ENCODE measurements at regions not wholly inside any gene's neighbourhood (a gene's known extent, or its start where the extent isn't known, plus 50 kb on each side); places are given as distances from the start of the nearest gene placed in this dataset.

DNA sequence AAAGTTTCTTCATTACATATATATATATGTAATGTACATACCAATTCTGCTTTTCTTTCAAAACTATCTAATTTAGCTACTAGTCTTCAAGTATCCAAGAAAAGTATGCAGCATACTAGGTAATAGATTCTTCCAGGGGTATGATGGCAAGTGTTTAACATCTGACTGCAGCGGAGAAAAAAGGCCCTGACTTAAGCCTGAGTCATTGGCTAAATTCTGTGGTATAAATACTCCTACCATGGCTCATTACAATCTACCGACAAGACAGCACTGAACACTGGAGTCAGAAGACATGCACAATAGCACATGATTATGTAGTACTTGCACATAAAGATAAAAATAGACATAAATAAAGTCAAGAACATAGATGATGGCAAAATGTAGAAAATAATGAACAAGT is 439.9 kb downstream of the BRINP1 start:
- H3K27ac Mint-ChIP-seq: no peak overlapping the region
- no peaks in the 10 kb centered on the region for H3K4me1 Mint-ChIP-seq (ENCODE audit: low read depth)
- no peaks in the 10 kb centered on the region for H3K36me3 Mint-ChIP-seq (ENCODE audit: low read depth)
- no peak overlapping the region for H3K4me3 Mint-ChIP-seq
- no peak for DNase-seq
- H3K9me3 Mint-ChIP-seq: peaks cover 1% of the 10 kb centered on the region
- no peaks in the 10 kb centered on the region for H3K27me3 Mint-ChIP-seq (ENCODE audit: low read depth)
- CTCF ChIA-PET: no interaction called here
- intact Hi-C loops (cut with micrococcal nuclease): no loop called here

DNA sequence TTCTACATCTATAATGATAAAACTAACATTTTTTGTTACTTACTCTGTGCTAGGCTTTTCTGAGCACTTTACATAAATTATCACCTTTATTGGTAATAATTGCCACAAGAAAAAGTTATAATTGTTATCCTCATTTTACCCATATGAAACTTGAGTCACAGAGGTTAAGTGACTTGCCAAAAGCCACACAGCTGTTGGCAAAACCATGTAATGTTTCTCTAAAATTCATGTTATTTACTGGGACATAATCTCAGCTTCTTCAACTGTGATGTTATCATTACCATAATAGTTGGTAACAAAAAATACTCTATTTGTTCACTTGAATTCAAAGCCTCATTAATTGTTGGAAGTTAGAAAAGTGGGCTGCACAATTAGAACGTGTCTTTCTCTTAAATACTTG is 437.3 kb downstream of the BRINP1 start:
- Mint-ChIP-seq H3K9me3 (peaks cover 1% of the 10 kb centered on the region), H3K27me3 (ENCODE audit: low read depth) (no peaks in the 10 kb centered on the region), H3K36me3 (ENCODE audit: low read depth) (no peaks in the 10 kb centered on the region), H3K4me1 (ENCODE audit: low read depth) (no peaks in the 10 kb centered on the region), H3K4me3 (no peak overlapping the region), H3K27ac (no peak overlapping the region)
- DNase-seq: no peak
- CTCF ChIA-PET: no interaction called here
- intact Hi-C loops (cut with micrococcal nuclease): no loop called here

DNA sequence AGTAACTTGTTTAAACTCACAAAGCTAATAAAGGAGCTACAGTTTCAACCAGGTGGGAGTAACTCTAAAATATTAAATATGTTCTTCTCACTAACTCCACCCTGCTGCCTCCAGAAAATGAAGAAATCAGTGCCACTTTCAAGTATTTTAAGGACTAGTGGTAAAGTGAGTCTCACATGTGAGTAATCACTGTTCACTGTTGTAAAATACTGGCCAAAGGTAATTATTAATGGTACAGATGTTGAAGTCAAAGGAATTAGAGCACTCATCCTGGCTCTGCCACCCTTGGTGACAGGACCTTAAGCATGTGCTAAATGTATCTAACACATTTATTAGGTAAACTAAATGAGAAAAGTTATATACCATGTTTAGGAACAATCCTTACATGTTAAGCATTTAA is 430.7 kb downstream of the BRINP1 start:
- no peaks in the 10 kb centered on the region for H3K4me1 Mint-ChIP-seq (ENCODE audit: low read depth)

DNA sequence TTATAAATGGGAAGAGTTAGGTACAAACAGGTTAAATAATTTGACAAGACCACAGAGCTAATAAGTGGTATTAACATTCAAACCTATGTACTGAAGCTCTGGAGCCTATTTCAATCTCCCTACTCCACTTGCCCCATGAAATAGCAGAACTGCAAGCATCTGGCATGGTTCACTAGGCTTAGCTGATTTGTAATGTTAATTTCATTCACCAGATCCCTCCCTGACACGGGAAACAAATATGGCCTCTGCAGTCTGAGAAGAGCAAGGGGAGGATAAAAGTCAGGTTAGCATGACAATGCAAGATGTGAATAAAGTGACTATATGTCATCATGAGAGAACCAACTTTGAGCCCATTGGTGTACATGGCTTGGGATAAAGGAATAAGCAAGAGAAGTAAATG is 428.8 kb downstream of the BRINP1 start:
- peaks cover 4% of the 10 kb centered on the region for H3K9me3 Mint-ChIP-seq
- CTCF ChIA-PET: no interaction called here
- H3K4me1 Mint-ChIP-seq (ENCODE audit: low read depth): no peaks in the 10 kb centered on the region
- H3K27me3 Mint-ChIP-seq (ENCODE audit: low read depth): no peaks in the 10 kb centered on the region
- no peaks in the 10 kb centered on the region for H3K36me3 Mint-ChIP-seq (ENCODE audit: low read depth)
- no peak overlapping the region for H3K27ac Mint-ChIP-seq
- no peak overlapping the region for H3K4me3 Mint-ChIP-seq
- no peak for DNase-seq
- intact Hi-C loops (cut with micrococcal nuclease): no loop called here

More for the DNA sequence above, 430.7 kb downstream of the BRINP1 start:
- CTCF ChIA-PET: no interaction called here
- H3K9me3 Mint-ChIP-seq: peaks cover 4% of the 10 kb centered on the region
- no peak overlapping the region for H3K27ac Mint-ChIP-seq
- intact Hi-C loops (cut with micrococcal nuclease): no loop called here
- no peak for DNase-seq
- H3K36me3 Mint-ChIP-seq (ENCODE audit: low read depth): no peaks in the 10 kb centered on the region
- H3K27me3 Mint-ChIP-seq (ENCODE audit: low read depth): no peaks in the 10 kb centered on the region
- H3K4me3 Mint-ChIP-seq: no peak overlapping the region

DNA sequence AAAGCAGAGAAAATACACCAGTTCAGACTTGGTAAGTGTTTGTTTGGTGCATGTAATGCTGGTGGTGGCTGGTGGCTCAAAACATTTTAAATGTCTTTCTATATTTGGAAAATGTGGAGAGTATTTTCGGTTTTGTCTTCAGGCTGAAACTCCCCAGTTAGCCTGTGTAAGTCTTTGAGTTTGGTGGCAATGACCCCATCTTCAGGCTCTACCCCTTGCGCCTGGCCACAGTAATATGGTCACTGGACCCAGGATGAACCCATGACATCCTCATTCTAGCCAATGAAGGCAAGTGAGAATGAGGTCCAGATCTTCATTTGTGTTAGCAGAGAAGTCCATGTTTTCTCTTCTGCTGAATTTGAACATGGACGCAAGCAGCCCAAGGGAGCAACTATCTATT is 422.6 kb downstream of the BRINP1 start:
- no peaks in the 10 kb centered on the region for H3K27me3 Mint-ChIP-seq (ENCODE audit: low read depth)
- intact Hi-C loops (cut with micrococcal nuclease): no loop called here
- no peaks in the 10 kb centered on the region for H3K9me3 Mint-ChIP-seq

DNA sequence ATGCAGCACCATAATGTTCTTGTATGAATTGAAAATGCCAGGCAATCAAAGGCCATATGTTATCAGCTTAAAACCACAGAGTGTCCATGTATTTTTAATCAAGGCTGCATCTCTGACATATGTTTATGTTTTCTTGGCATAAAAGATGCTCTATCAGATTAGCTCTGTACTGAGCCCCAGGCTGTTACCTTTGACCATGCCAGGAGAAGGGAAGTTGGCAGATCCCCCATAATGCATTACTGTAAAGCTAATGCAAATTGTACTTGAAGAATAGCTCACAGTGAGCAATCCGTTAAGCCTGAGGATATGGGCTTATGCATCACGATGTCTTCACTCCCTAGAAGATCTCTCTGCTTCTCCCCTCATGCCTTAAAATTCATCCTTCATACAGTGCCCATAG is 414.4 kb downstream of the BRINP1 start:
- Mint-ChIP-seq H3K9me3 (peaks cover 2% of the 10 kb centered on the region), H3K27me3 (ENCODE audit: low read depth) (no peaks in the 10 kb centered on the region), H3K4me3 (no peak overlapping the region), H3K27ac (no peak overlapping the region), H3K4me1 (ENCODE audit: low read depth) (no peaks in the 10 kb centered on the region), H3K36me3 (ENCODE audit: low read depth) (no peaks in the 10 kb centered on the region)
- CTCF ChIA-PET: interaction anchor here (0.6 kb wide), 2 partner anchors 134 to 577 kb away, joined by 3 to 4 read pairs; no protein-coding TSS in a partner anchor
- intact Hi-C loops (cut with micrococcal nuclease): no loop called here
- DNase-seq: no peak

More for the DNA sequence above, 422.6 kb downstream of the BRINP1 start:
- no peak for DNase-seq
- Mint-ChIP-seq H3K36me3 (ENCODE audit: low read depth) (no peaks in the 10 kb centered on the region), H3K4me3 (no peak overlapping the region), H3K27ac (no peak overlapping the region), H3K4me1 (ENCODE audit: low read depth) (no peaks in the 10 kb centered on the region)
- CTCF ChIA-PET: no interaction called here

DNA sequence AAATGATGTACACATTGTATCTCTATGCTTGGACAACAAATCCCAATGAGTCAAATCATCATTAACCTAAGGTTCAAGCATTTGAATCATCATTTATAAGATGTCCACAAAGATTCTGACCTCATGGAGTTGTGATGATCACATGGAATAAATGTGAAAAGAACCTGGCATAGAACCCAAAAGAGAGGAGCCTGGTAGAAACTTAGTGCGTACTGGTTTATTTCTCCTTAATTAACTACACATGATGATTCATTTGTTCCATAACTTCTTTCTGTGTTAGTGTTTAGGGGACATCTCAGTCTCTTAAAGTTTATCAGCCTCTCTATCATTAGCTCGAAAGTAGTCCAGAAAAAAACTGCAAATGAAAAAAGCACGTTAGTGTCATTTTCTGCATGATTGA is 411.6 kb downstream of the BRINP1 start:
- Mint-ChIP-seq H3K27ac (no peak overlapping the region), H3K9me3 (peaks cover 2% of the 10 kb centered on the region), H3K27me3 (ENCODE audit: low read depth) (no peaks in the 10 kb centered on the region), H3K4me1 (ENCODE audit: low read depth) (no peaks in the 10 kb centered on the region), H3K36me3 (ENCODE audit: low read depth) (no peaks in the 10 kb centered on the region), H3K4me3 (no peak overlapping the region)
- intact Hi-C loops (cut with micrococcal nuclease): no loop called here
- CTCF ChIA-PET: no interaction called here
- no peak for DNase-seq

DNA sequence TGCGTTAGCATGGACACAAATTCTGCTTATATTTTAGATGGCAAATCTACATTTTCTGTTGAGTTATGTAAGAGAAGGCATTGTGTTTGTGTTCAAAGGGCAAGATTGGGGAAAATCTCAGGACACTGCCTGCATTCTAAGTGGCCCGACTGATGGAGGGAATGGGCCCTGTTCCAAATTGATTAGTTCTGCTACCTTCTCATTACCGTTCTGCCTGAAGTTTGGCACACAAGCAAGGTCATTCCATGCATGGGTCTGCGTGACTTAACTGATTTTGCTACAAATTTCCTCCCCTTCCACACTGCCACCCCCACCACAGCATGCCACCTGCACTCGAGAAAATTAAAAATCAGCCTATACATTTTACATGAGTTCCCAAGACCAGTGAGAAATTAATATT is 409.9 kb downstream of the BRINP1 start:
- Mint-ChIP-seq H3K27me3 (ENCODE audit: low read depth) (no peaks in the 10 kb centered on the region), H3K4me1 (ENCODE audit: low read depth) (no peaks in the 10 kb centered on the region), H3K27ac (no peak overlapping the region), H3K36me3 (ENCODE audit: low read depth) (no peaks in the 10 kb centered on the region), H3K4me3 (no peak overlapping the region), H3K9me3 (peaks cover 3% of the 10 kb centered on the region)
- CTCF ChIA-PET: no interaction called here
- intact Hi-C loops (cut with micrococcal nuclease): no loop called here
- DNase-seq: no peak

DNA sequence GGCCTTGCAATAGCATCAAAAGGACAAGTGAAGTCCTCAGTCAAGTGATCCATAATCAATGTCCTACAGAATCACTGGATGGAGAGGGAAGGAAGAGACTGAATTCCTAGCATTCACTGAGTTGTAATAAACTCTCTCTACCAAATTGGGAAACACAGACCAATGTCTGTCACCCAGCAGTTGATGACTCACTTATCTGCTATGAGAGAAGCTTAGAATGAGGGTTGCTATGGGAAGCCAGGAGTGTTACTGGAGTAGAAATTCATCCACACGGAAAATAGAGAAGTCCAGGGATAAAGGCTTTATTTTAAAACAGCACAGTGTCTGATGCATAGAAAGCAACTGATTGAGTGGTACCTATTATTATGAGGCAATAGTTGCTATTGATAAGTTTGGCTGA is 407.4 kb downstream of the BRINP1 start:
- CTCF ChIA-PET: no interaction called here
- Mint-ChIP-seq H3K4me1 (ENCODE audit: low read depth) (no peaks in the 10 kb centered on the region), H3K4me3 (no peak overlapping the region), H3K36me3 (ENCODE audit: low read depth) (no peaks in the 10 kb centered on the region), H3K27me3 (ENCODE audit: low read depth) (no peaks in the 10 kb centered on the region), H3K27ac (no peak overlapping the region), H3K9me3 (peaks cover 1% of the 10 kb centered on the region)
- DNase-seq: no peak
- intact Hi-C loops (cut with micrococcal nuclease): no loop called here

DNA sequence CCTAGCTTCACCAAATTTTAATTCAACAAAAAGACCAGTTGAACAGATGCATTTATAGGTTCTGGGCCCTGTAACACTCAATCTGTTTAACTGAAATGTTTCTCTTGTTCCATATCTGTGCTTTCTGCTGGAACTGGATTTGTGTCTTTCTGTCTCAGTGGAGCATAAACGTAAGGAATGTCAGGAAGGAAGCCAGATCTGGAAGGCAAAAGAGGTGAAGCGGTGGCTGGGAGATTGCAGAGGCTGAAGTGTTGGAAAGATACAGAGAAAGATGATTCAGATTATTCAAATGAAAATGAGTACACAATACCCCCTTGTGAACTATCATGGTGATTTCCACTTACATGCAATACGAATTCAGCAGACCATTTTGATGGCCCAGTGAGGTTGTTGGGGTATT is 406.8 kb downstream of the BRINP1 start:
- Mint-ChIP-seq H3K27me3 (ENCODE audit: low read depth) (no peaks in the 10 kb centered on the region), H3K4me1 (ENCODE audit: low read depth) (no peaks in the 10 kb centered on the region), H3K36me3 (ENCODE audit: low read depth) (no peaks in the 10 kb centered on the region), H3K4me3 (no peak overlapping the region), H3K27ac (no peak overlapping the region), H3K9me3 (peaks cover 1% of the 10 kb centered on the region)
- CTCF ChIA-PET: no interaction called here
- intact Hi-C loops (cut with micrococcal nuclease): no loop called here
- no peak for DNase-seq

DNA sequence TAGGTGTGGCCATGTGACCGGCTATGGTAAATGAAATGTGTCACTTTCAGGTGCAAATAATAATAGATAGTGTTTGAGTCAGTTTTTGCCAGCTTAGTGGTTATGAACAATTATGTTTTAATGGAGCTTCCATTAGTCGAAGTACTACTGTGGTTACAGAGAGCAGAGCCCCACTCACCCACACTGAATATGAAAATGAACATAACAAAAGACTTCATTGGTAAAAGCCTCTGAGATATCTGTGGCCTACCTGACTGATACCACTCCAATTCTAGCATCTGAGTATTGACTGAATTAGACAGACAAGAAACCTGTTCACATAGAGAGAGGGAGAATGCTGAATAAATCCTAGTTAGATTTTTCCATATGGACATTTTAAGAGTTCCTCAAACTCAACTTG is 405.6 kb downstream of the BRINP1 start:
- H3K9me3 Mint-ChIP-seq: peaks cover 1% of the 10 kb centered on the region
- H3K4me3 Mint-ChIP-seq: no peak overlapping the region
- no peak overlapping the region for H3K27ac Mint-ChIP-seq
- intact Hi-C loops (cut with micrococcal nuclease): no loop called here
- no peak for DNase-seq
- H3K36me3 Mint-ChIP-seq (ENCODE audit: low read depth): no peaks in the 10 kb centered on the region
- CTCF ChIA-PET: no interaction called here
- H3K27me3 Mint-ChIP-seq (ENCODE audit: low read depth): no peaks in the 10 kb centered on the region
- H3K4me1 Mint-ChIP-seq (ENCODE audit: low read depth): no peaks in the 10 kb centered on the region

DNA sequence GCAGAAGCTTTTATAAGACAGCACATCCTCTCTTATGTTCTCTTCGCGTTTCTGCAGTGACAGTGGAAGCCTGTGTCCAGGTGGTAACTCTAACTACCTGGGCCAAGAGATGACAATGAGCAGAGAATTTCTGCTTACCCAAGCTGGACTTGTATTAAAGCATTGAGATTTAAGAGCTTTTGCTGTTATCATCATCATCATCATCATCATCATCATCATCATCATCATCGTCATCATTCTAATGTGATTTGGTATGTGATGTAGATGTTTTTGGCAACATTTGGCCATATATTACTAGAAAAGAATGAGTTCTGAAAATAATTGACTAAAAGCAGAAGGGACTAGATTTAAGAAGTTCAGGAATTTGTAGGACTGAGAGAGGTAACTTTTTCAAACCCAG is 401.3 kb downstream of the BRINP1 start:
- CTCF ChIA-PET: no interaction called here
- Mint-ChIP-seq H3K27ac (no peak overlapping the region), H3K27me3 (ENCODE audit: low read depth) (no peaks in the 10 kb centered on the region), H3K4me3 (no peak overlapping the region), H3K9me3 (peaks cover 7% of the 10 kb centered on the region), H3K4me1 (ENCODE audit: low read depth) (no peaks in the 10 kb centered on the region), H3K36me3 (ENCODE audit: low read depth) (no peaks in the 10 kb centered on the region)
- DNase-seq: no peak
- intact Hi-C loops (cut with micrococcal nuclease): no loop called here

DNA sequence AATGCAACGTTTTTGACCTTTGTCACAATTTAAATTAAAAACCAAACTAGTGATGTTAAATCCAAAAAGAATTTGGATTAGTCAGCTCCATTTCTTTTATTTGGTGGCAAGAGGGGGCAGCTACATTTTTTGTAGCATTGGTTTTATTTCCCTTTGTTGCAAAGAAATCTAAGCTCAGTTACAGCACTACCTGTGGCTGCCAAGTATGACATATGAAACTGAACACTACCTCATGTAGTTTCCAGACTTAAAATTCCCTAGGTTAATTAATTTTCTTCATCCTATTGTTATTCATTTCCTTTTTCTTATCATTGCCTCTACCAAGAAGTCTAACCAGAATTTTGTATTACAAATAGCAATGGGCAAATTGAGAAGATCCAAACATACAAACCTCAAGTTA is 393.5 kb downstream of the BRINP1 start:
- intact Hi-C loops (cut with micrococcal nuclease): no loop called here
- CTCF ChIA-PET: no interaction called here
- H3K36me3 Mint-ChIP-seq (ENCODE audit: low read depth): no peaks in the 10 kb centered on the region

DNA sequence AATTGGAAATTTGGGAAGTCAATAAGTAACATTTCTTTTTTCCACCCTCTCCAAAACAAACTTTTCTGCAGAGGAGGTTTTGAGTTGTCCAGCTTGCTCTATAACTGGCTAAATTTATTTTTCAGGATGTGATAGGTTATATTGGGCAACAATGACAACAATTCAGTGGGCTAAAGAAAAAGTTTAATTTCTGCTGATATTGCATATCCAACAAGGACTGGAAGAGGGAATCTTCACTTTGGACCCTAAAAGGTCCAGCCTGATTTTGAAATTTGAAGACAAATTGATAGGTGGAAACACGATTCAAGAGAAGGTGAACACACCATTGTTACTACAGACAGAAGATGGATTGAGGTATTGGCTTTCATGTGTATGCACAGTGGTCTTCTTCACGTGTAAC is 393.1 kb downstream of the BRINP1 start:
- H3K27ac Mint-ChIP-seq: no peak overlapping the region

More for the DNA sequence above, 393.5 kb downstream of the BRINP1 start:
- Mint-ChIP-seq H3K27me3 (ENCODE audit: low read depth) (no peaks in the 10 kb centered on the region), H3K4me1 (ENCODE audit: low read depth) (no peaks in the 10 kb centered on the region), H3K27ac (no peak overlapping the region), H3K4me3 (no peak overlapping the region), H3K9me3 (peaks cover 2% of the 10 kb centered on the region)
- DNase-seq: no peak

More for the DNA sequence above, 393.1 kb downstream of the BRINP1 start:
- CTCF ChIA-PET: no interaction called here
- H3K4me3 Mint-ChIP-seq: no peak overlapping the region
- DNase-seq: no peak
- H3K4me1 Mint-ChIP-seq (ENCODE audit: low read depth): no peaks in the 10 kb centered on the region
- no peaks in the 10 kb centered on the region for H3K36me3 Mint-ChIP-seq (ENCODE audit: low read depth)
- H3K9me3 Mint-ChIP-seq: no peaks in the 10 kb centered on the region
- intact Hi-C loops (cut with micrococcal nuclease): no loop called here
- H3K27me3 Mint-ChIP-seq (ENCODE audit: low read depth): no peaks in the 10 kb centered on the region

Data from activated naive CD4-positive, alpha-beta T cell treated with anti-CD3 and anti-CD28 coated beads for 36 hours (primary cell).